ENCODE measurements at regions not wholly inside any gene's neighbourhood (a gene's known extent, or its start where the extent isn't known, plus 50 kb on each side); places are given as distances from the start of the nearest gene placed in this dataset.

- Mint-ChIP-seq H3K4me3 (no peak overlapping the region), H3K4me1 (no peaks in the 10 kb centered on the region), H3K36me3 (no peaks in the 10 kb centered on the region), H3K9me3 (peaks cover 0 to 3% (median 0%) of the 10 kb centered on the region in 7 donors), H3K27ac (no peak overlapping the region), H3K27me3 (ENCODE audit: low read depth in 3 of 3) (peaks cover 0 to 1% (median 0%) of the 10 kb centered on the region in 3 donors)
- no peaks in the 10 kb centered on the region for H3K9me3 ChIP-seq (replicated peaks in 1 of 2; ENCODE audit: control insufficient read depth in 1 of 2, insufficient read depth in 1 of 2, low read length in 2 of 2)
- H3K4me2 ChIP-seq (replicated peaks; ENCODE audit: extremely low read depth, low read length, poor library complexity, severe bottlenecking) = no peak overlapping the region
- WGBS (ENCODE audit: insufficient coverage) = no CpG with 5 or more reads among the region's 4 CpGs
- H3K36me3 ChIP-seq (replicated peaks in 1 of 2; ENCODE audit: control insufficient read depth in 1 of 2, insufficient read depth in 2 of 2, low read length in 2 of 2) = no peaks in the 10 kb centered on the region
- no peak for TF ChIP-seq CTCF (IDR thresholded peaks at IDR 0.05)
- no peaks in the 10 kb centered on the region for H4K20me1 ChIP-seq (ENCODE audit: insufficient read depth, low read length)
- H3K9ac ChIP-seq (ENCODE audit: insufficient read depth, low read length, poor library complexity, severe bottlenecking) = no peak overlapping the region
- H2AFZ ChIP-seq (ENCODE audit: insufficient read depth, low read depth, low read length, poor library complexity, severe bottlenecking) = no peak overlapping the region
- H3K27me3 ChIP-seq (ENCODE audit: control insufficient read depth in 2 of 2, insufficient read depth in 2 of 2, low read length in 2 of 2) = no peaks in the 10 kb centered on the region
- intact Hi-C loops (cut with micrococcal nuclease) = no loop called here
- no peak for DNase-seq
- no peak overlapping the region for H3K27ac ChIP-seq (ENCODE audit: low read depth in 1 of 2, low read length in 2 of 2)
- H3K4me1 ChIP-seq (ENCODE audit: control insufficient read depth in 1 of 2, insufficient read depth in 2 of 2, low read length in 2 of 2) = no peaks in the 10 kb centered on the region
- H3K4me3 ChIP-seq (replicated peaks in 1 of 3; ENCODE audit: low read depth in 2 of 3, low read length in 3 of 3) = no peak overlapping the region
- no peaks in the 10 kb centered on the region for H3K79me2 ChIP-seq (ENCODE audit: insufficient read depth, low read length)
These were observed 522.7 kb upstream of the FZD8 start for GRCh38 chr10:36164556-36165504.

- Histone ChIP-seq H3K79me2 (ENCODE audit: insufficient read depth, low read length) (no peaks in the 10 kb centered on the region), H4K20me1 (ENCODE audit: insufficient read depth, low read length) (no peaks in the 10 kb centered on the region), H3K9ac (ENCODE audit: insufficient read depth, low read length, poor library complexity, severe bottlenecking) (no peak overlapping the region), H3K36me3 (replicated peaks in 1 of 2; ENCODE audit: control insufficient read depth in 1 of 2, insufficient read depth in 2 of 2, low read length in 2 of 2) (no peaks in the 10 kb centered on the region), H3K27me3 (ENCODE audit: control insufficient read depth in 2 of 2, insufficient read depth in 2 of 2, low read length in 2 of 2) (no peaks in the 10 kb centered on the region), H2AFZ (ENCODE audit: insufficient read depth, low read depth, low read length, poor library complexity, severe bottlenecking) (no peak overlapping the region), H3K27ac (ENCODE audit: low read depth in 1 of 2, low read length in 2 of 2) (no peak overlapping the region), H3K9me3 (replicated peaks in 1 of 2; ENCODE audit: control insufficient read depth in 1 of 2, insufficient read depth in 1 of 2, low read length in 2 of 2) (no peaks in the 10 kb centered on the region), H3K4me3 (replicated peaks in 1 of 3; ENCODE audit: low read depth in 2 of 3, low read length in 3 of 3) (no peak overlapping the region), H3K4me1 (ENCODE audit: control insufficient read depth in 1 of 2, insufficient read depth in 2 of 2, low read length in 2 of 2) (no peaks in the 10 kb centered on the region), H3K4me2 (replicated peaks; ENCODE audit: extremely low read depth, low read length, poor library complexity, severe bottlenecking) (no peak overlapping the region)
- H3K4me1 Mint-ChIP-seq = no peaks in the 10 kb centered on the region
- WGBS (ENCODE audit: insufficient coverage) = 100% methylated on average over 1 of the region's 2 CpGs
- TF ChIP-seq CTCF (IDR thresholded peaks at IDR 0.05) = no peak
- intact Hi-C loops (cut with micrococcal nuclease) = no loop called here
- no peaks in the 10 kb centered on the region for H3K36me3 Mint-ChIP-seq
- no peak overlapping the region for H3K27ac Mint-ChIP-seq
- peaks cover 0 to 3% (median 0%) of the 10 kb centered on the region in 7 donors for H3K9me3 Mint-ChIP-seq
- H3K27me3 Mint-ChIP-seq (ENCODE audit: low read depth in 3 of 3) = peaks cover 0 to 1% (median 0%) of the 10 kb centered on the region in 3 donors
- DNase-seq = no peak
- no peak overlapping the region for H3K4me3 Mint-ChIP-seq
These were observed 521.7 kb upstream of the FZD8 start for GRCh38 chr10:36163827-36164226.
